KOPT-K1 (cell line): ENCODE measurements at regions not wholly inside any gene's neighbourhood (a gene's known extent, or its start where the extent isn't known, plus 50 kb on each side); places are given as distances from the start of the nearest gene placed in this dataset.

Experiments
- H3K27ac ChIP-seq: fragments of 200-600 bp; sonication (generic); 2 replicates; pipeline ENCODE4 v1.5.1; 2016; ENCODE audit warnings: antibody characterized with exemption, mild to moderate bottlenecking, low read depth, low read length; ENCODE audit not compliant: poor library complexity, severe bottlenecking
- H3K36me3 ChIP-seq: fragments of 200-600 bp; sonication (generic); 2 replicates; pipeline ENCODE4 v1.5.1; 2017; ENCODE audit warnings: antibody characterized with exemption, mild to moderate bottlenecking, low read length, moderate library complexity; ENCODE audit not compliant: insufficient read depth
- H3K9me3 ChIP-seq: fragments of 200-600 bp; sonication (generic); 2 replicates; pipeline ENCODE4 v1.5.1; 2017; ENCODE audit warnings: antibody characterized with exemption, low read length, mild to moderate bottlenecking; ENCODE audit not compliant: insufficient read depth, poor library complexity, severe bottlenecking

- Histone ChIP-seq H3K27ac (no peak overlapping the region), H3K36me3 (no peaks in the 10 kb centered on the region), H3K9me3 (no peaks in the 10 kb centered on the region)
Observed at GRCh38 chr18:29549759-29550158, 1372.8 kb upstream of the CDH2 start.

GRCh38 chr18:29547626-29548025, 1370.7 kb upstream of the CDH2 start:
- no peaks in the 10 kb centered on the region for H3K9me3 ChIP-seq
- H3K36me3 ChIP-seq, result no peaks in the 10 kb centered on the region
- no peak overlapping the region for H3K27ac ChIP-seq

GRCh38 chr18:29540548-29540947, 1363.6 kb upstream of the CDH2 start:
- no peaks in the 10 kb centered on the region for H3K9me3 ChIP-seq
- H3K36me3 ChIP-seq, result no peaks in the 10 kb centered on the region
- no peak overlapping the region for H3K27ac ChIP-seq

- Histone ChIP-seq H3K36me3 (no peaks in the 10 kb centered on the region), H3K27ac (no peak overlapping the region), H3K9me3 (no peaks in the 10 kb centered on the region)
Observed at GRCh38 chr18:29531746-29532145, 1354.8 kb upstream of the CDH2 start.

- Histone ChIP-seq H3K36me3 (no peaks in the 10 kb centered on the region), H3K27ac (no peak overlapping the region), H3K9me3 (no peaks in the 10 kb centered on the region)
Observed at GRCh38 chr18:29523371-29523770, 1346.4 kb upstream of the CDH2 start.

- Histone ChIP-seq H3K9me3 (no peaks in the 10 kb centered on the region), H3K27ac (no peak overlapping the region), H3K36me3 (no peaks in the 10 kb centered on the region)
Observed at GRCh38 chr18:29512761-29513160, 1335.8 kb upstream of the CDH2 start.

- no peak overlapping the region for H3K27ac ChIP-seq
- H3K9me3 ChIP-seq, result no peaks in the 10 kb centered on the region
- no peaks in the 10 kb centered on the region for H3K36me3 ChIP-seq
Observed at GRCh38 chr18:29512203-29512602, 1335.3 kb upstream of the CDH2 start.

GRCh38 chr18:29501952-29502351, 1325.0 kb upstream of the CDH2 start:
- Histone ChIP-seq H3K9me3 (no peaks in the 10 kb centered on the region), H3K36me3 (no peaks in the 10 kb centered on the region), H3K27ac (no peak overlapping the region)

- no peaks in the 10 kb centered on the region for H3K9me3 ChIP-seq
- H3K36me3 ChIP-seq, result no peaks in the 10 kb centered on the region
- no peak overlapping the region for H3K27ac ChIP-seq
Observed at GRCh38 chr18:29496152-29496680, 1319.3 kb upstream of the CDH2 start.

GRCh38 chr18:29494371-29494770, 1317.4 kb upstream of the CDH2 start:
- H3K9me3 ChIP-seq, result no peaks in the 10 kb centered on the region
- no peaks in the 10 kb centered on the region for H3K36me3 ChIP-seq

GRCh38 chr18:29491907-29492306, 1315.0 kb upstream of the CDH2 start:
- H3K9me3 ChIP-seq, result no peaks in the 10 kb centered on the region
- no peak overlapping the region for H3K27ac ChIP-seq
- H3K36me3 ChIP-seq, result no peaks in the 10 kb centered on the region

More at GRCh38 chr18:29494371-29494770, 1317.4 kb upstream of the CDH2 start:
- H3K27ac ChIP-seq, result no peak overlapping the region

GRCh38 chr18:29488617-29489016, 1311.7 kb upstream of the CDH2 start:
- Histone ChIP-seq H3K9me3 (no peaks in the 10 kb centered on the region), H3K27ac (no peak overlapping the region), H3K36me3 (no peaks in the 10 kb centered on the region)

- Histone ChIP-seq H3K9me3 (no peaks in the 10 kb centered on the region), H3K36me3 (no peaks in the 10 kb centered on the region), H3K27ac (no peak overlapping the region)
Observed at GRCh38 chr18:29465526-29465925, 1288.6 kb upstream of the CDH2 start.

GRCh38 chr18:29459972-29460371, 1283.0 kb upstream of the CDH2 start:
- H3K9me3 ChIP-seq, result no peaks in the 10 kb centered on the region
- no peak overlapping the region for H3K27ac ChIP-seq
- H3K36me3 ChIP-seq, result no peaks in the 10 kb centered on the region

GRCh38 chr18:29457316-29457889, 1280.5 kb upstream of the CDH2 start:
- no peaks in the 10 kb centered on the region for H3K9me3 ChIP-seq
- H3K36me3 ChIP-seq, result no peaks in the 10 kb centered on the region
- no peak overlapping the region for H3K27ac ChIP-seq

GRCh38 chr18:29449424-29449823, 1272.5 kb upstream of the CDH2 start:
- no peaks in the 10 kb centered on the region for H3K9me3 ChIP-seq
- no peak overlapping the region for H3K27ac ChIP-seq
- no peaks in the 10 kb centered on the region for H3K36me3 ChIP-seq
